WI38 (cell line): ENCODE measurements at regions not wholly inside any gene's neighbourhood (a gene's known extent, or its start where the extent isn't known, plus 50 kb on each side); places are given as distances from the start of the nearest gene placed in this dataset.

Experiments
- H3K4me3 ChIP-seq: 2 replicates; pipeline ENCODE4 v1.5.1; 2011; ENCODE audit warnings: low read depth, mild to moderate bottlenecking, control low read depth, low read length
- TF ChIP-seq, protein P1 (sequence below): IDR thresholded peaks from 2 replicates; pipeline ENCODE4 v1.5.1; 2012; ENCODE audit warnings: low read depth, mild to moderate bottlenecking, control low read depth, low read length

DNA sequence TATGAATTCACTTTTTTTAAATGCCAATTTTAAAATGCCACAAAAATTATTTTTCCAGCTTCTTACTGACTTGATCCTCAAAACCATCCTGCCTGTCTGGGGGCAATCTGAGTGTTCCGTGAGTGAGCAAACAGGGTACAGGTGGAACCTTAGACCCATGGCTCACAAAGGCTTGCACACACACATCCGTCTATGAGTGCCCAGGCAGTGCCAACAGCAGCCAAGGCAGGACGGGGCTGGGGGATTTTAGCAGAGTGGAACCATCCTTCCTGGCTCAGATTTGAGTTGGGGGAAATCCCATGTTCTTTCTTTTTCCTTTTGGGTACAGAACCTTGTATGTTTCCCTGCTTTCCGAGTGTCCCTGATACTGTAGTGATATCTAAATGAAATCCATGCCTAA, 377.7 kb upstream of the MGMT start:
- TF ChIP-seq, protein P1, sequence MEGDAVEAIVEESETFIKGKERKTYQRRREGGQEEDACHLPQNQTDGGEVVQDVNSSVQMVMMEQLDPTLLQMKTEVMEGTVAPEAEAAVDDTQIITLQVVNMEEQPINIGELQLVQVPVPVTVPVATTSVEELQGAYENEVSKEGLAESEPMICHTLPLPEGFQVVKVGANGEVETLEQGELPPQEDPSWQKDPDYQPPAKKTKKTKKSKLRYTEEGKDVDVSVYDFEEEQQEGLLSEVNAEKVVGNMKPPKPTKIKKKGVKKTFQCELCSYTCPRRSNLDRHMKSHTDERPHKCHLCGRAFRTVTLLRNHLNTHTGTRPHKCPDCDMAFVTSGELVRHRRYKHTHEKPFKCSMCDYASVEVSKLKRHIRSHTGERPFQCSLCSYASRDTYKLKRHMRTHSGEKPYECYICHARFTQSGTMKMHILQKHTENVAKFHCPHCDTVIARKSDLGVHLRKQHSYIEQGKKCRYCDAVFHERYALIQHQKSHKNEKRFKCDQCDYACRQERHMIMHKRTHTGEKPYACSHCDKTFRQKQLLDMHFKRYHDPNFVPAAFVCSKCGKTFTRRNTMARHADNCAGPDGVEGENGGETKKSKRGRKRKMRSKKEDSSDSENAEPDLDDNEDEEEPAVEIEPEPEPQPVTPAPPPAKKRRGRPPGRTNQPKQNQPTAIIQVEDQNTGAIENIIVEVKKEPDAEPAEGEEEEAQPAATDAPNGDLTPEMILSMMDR: no peak
- no peak overlapping the region for H3K4me3 ChIP-seq

- TF ChIP-seq, protein P1: no peak
Observed at GRCh38 chr10:129090165-129090564, 376.9 kb upstream of the MGMT start.

DNA sequence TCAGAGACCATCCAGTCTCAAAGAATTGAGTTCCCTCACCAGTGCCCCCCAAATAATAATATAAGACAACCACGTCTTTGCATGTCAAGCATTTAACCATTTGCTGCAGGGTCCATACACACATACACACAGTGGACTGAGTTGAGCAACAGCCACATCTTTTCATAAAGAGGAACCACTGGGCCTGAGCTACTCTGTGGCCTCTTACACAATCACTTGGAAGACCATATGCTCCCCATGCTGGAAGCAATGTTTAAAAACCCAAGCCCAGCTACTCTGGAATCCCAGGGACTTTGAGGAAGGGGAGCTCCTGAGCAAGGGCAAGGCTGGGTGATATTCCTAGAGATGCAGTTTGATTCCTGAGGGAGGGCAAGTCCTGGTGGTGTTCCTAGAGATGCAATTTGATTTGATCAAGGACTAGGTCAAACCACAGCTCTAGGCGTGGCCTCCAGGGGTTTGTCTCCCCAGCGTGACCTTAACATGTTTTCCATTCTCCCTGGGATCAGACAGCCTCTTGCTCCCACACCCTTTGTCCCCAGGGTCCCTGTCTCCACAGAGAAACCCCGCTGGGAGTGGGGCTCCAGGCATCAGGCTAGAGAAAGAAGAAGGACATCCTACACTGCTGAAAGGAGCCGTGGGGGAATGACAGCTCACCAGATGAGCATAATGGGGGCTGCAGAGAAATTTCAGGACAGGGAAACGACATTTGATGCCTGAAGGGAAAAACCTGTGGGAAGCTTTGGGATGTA, 376.2 kb upstream of the MGMT start:
- no peak overlapping the region for H3K4me3 ChIP-seq
- TF ChIP-seq, protein P1: no peak

More at GRCh38 chr10:129090165-129090564, 376.9 kb upstream of the MGMT start:
- no peak overlapping the region for H3K4me3 ChIP-seq

DNA sequence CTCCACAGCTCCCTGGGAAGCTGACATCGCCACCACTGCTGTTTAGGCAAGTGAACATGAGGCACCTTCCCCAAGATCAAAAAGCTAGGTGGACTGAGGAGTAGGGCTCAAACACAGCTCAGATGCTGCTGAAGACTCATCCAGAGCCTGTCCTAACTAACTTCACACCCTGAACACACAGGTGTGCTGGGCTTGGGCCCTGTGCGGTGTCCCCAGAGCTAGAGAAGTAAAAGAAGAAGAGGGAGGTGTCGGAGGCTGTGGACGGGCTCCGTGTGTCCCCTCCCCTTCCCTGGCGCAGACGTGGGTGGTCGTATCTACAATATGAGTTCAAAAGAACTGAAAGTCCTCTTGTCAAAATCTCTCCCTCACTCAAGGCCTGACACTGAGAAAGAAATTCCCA, 373.4 kb upstream of the MGMT start:
- TF ChIP-seq, protein P1: no peak
- H3K4me3 ChIP-seq: no peak overlapping the region

DNA sequence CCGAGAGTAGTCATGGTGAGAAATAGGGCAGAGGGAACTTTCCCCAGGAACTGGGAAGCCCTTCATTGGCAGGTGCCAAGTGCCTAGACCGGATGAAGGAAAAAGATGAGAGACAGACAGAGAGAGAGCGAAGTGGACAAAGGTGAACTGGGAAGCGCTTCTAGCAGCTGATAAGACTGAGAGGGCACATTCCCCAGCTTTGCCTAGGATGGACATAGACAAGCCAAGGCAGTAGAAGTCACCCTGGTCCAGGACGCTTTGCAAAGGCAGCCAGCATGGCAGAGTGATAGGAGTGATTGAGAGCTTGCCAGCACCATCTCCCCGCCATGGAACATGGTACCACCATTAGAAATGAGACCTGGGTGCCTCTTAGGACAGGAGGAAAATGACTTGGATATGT, 372.8 kb upstream of the MGMT start:
- no peak overlapping the region for H3K4me3 ChIP-seq
- TF ChIP-seq, protein P1: no peak

- TF ChIP-seq, protein P1: no peak
- no peak overlapping the region for H3K4me3 ChIP-seq
Observed at GRCh38 chr10:129094861-129095260, 372.2 kb upstream of the MGMT start.

DNA sequence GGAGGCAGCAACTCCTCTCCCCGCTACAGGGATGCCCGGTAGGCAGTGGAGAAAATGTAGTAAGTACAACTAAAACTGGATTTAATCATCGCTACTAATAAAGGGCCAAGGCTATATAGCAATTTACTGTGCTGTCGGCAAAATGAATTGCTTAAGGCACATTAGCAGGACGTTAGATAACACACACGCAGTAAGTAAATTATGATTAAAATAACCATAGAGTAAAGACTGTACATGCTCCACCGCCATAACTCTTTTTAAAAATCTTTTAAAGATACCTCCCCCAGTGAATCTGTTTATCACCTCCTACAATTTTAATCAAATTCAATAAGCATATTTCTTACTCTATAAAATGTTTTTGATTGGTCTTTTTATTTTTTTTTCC, 371.4 kb upstream of the MGMT start:
- H3K4me3 ChIP-seq: no peak overlapping the region
- TF ChIP-seq, protein P1: no peak
